GM12875 (cell line): ENCODE measurements at regions not wholly inside any gene's neighbourhood (a gene's known extent, or its start where the extent isn't known, plus 50 kb on each side); places are given as distances from the start of the nearest gene placed in this dataset.

Experiments
- H3K4me3 ChIP-seq: one replicate; pipeline ENCODE4 v1.5.1; 2011; ENCODE audit warnings: low read depth, low read length, control low read depth
- TF ChIP-seq, protein P1 (sequence below): IDR thresholded peaks from 2 replicates; pipeline ENCODE4 v1.5.1; 2011; ENCODE audit warnings: low read depth, mild to moderate bottlenecking, control low read depth, inconsistent platforms, low read length, moderate library complexity, borderline replicate concordance; ENCODE audit not compliant: insufficient read depth

GRCh38 chr21:35488946-35489345 lies 439.8 kb upstream of the RUNX1 start:
- no peak overlapping the region for H3K4me3 ChIP-seq
- TF ChIP-seq, protein P1, sequence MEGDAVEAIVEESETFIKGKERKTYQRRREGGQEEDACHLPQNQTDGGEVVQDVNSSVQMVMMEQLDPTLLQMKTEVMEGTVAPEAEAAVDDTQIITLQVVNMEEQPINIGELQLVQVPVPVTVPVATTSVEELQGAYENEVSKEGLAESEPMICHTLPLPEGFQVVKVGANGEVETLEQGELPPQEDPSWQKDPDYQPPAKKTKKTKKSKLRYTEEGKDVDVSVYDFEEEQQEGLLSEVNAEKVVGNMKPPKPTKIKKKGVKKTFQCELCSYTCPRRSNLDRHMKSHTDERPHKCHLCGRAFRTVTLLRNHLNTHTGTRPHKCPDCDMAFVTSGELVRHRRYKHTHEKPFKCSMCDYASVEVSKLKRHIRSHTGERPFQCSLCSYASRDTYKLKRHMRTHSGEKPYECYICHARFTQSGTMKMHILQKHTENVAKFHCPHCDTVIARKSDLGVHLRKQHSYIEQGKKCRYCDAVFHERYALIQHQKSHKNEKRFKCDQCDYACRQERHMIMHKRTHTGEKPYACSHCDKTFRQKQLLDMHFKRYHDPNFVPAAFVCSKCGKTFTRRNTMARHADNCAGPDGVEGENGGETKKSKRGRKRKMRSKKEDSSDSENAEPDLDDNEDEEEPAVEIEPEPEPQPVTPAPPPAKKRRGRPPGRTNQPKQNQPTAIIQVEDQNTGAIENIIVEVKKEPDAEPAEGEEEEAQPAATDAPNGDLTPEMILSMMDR, result no peak

DNA sequence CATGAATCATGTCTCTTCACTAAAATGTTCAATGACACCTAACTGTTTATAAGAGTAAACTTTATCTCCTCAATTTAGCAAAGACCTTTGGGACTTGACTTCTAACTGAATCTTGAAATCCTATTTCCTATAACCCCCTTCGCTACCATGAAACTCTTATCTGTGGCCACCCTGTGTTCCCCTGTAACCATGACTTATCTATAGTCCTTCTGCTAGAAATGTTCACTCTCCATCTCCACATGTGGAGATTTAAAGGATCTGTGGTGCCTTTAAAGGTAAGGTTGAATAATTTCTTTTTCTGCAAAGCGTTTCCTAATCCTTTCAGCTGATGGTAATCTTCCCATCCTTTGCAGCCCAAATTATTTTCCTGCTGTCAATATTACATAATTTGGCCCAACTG lies 436.3 kb upstream of the RUNX1 start:
- TF ChIP-seq, protein P1, result no peak
- H3K4me3 ChIP-seq, result no peak overlapping the region

DNA sequence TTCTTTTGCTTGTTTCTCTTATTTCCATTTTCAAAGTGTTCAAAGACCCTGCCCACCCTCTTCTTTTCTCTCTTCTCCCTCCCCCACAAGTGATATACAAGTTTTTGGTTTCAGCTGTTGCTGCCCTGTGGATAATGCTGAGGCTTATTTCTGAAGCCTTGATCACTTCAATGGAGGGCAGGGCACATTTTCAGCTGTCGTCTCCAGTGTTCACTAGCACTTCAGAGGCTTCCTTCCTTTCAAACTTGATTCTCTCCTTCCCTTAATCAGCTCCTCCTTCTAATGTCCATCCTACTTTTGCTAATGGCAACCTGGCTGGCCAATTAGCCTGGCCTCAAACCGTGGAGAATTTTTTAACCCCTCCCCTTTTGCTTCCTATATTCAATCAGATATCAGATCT lies 435.7 kb upstream of the RUNX1 start:
- no peak overlapping the region for H3K4me3 ChIP-seq
- TF ChIP-seq, protein P1, result no peak

DNA sequence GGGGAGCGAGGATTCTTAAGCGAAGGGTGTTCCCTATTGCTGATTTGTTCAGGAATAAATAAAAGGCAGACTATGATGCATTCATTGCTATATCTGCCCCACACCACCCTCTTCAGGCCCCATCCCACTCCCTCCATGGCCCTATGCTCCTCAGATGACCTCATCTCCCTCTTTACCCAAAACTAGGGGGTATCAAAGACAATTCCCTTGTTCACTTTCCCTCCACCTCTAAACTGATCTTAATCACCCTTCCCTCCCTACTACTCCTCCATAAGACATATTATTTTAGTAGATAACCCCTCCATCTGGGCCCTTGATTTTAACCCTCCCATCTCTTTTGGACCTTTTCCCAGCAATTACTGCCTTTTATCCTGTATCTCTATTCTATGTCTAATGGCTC lies 434.9 kb upstream of the RUNX1 start:
- TF ChIP-seq, protein P1, result no peak
- H3K4me3 ChIP-seq, result no peak overlapping the region

DNA sequence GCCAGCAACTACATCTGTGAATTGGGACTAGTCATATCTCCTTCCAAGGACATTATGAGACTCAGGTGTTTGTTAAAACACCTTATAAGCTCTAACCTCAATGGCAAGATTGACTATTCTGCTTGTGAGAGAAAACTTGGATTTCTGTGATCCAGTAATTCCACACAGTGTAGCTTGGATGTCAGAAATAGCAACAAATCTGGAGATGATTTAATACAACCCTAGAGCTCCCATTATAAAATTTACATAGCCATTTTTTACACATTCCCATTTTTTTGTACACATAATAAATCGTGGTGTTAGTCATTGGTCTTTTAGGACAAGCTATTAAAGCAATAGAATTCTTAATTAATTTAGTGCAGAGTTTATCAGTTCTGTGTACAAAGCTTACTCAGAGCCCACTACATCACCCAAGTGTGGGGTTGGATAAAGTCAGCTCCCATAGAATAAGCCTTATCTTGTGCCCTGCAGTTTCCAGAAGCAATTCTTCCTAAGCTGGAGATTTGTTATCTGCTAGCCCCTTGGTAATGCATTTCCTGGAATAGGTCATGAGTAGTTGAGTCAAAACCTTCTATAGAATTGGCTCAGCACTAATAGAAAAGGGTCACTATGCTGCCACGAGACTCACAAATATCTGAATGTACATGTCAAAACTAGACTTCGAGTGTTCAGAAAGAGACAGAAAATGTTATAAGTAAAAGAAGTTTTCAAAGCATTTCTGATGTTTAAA lies 434.0 kb upstream of the RUNX1 start:
- no peak overlapping the region for H3K4me3 ChIP-seq
- TF ChIP-seq, protein P1, result no peak

DNA sequence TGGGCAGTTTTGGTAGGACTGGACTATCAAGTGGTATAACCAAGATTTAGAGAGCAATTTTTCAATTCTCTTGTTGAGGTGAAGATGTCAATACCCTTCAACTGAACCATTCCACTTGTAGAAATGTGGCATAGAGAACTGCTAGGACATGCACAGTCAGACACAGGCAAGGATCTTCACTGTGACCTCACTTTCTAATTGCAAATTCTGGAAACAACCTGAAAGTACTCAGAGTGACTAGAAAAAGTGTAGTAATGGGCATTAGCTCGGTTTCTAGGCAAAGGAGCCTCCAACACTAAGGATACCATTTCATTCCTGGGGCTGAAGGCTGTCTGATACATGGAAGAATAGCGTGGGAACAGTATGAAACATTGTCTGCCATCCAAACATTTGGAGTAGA lies 433.0 kb upstream of the RUNX1 start:
- TF ChIP-seq, protein P1, result no peak
- no peak overlapping the region for H3K4me3 ChIP-seq

DNA sequence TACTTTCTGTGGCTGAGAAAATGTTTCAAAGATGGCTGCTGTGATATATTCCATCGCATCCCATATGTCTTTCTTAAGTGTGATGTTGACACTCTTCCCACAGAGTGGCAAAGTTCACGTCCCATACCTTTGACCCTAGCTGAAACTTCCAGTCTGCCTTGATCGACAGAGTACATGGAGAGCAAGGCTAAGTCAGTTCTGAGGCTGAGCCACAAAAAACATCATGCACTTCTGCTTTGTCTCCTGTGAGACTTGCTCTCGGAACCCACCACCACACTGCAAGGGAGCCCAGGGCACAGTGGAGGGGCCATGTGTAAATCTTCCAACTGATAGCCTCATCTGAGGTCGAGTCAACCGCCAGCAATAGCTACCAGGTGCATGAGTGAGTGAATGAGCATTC lies 431.9 kb upstream of the RUNX1 start:
- no peak overlapping the region for H3K4me3 ChIP-seq
- TF ChIP-seq, protein P1, result no peak
